ENCODE measurements at regions not wholly inside any gene's neighbourhood (a gene's known extent, or its start where the extent isn't known, plus 50 kb on each side); places are given as distances from the start of the nearest gene placed in this dataset.
"Not testable (repeated sequence)": the region's sequence is repeated elsewhere in the genome, so short reads cannot be mapped to it uniquely, and the experiment has no call there.

DNA sequence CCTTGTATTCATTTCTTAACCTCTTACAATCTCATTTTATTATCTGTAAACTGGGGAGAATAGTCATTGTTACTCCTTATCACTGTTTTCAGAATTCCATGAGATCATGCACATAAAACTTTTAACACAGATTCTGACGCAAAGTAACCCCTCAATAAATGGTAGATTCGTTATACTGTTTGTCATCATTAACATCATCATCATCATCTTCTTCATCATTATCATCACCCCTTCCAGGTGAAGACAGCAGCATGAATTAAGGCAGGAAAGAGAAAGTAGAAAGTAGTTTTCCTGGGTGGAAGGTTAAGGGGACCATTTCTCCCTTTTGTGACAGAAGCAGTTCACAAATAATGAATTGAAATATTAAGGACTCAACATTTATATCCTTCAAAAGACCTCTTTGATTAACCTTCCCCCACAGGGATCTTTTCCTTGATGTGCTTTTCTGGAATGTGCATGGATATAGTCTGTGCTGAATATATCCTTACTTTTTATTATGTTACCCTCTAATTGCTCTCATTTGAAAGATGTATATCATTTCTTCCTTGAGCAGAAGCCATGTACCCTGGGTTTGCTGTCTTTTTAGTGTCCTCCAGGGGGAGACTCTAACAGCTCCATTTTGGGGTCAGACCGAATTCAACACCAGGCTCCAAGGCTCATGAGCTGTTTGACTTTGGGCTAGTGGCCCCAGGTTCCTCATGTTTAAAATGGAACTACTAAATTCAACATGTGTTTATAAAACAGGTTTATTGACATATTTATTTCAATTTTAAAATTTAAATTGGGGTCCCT lies 1029.9 kb upstream of the WWC1 start:
- DNase-seq (ENCODE audit: low read depth in 2 of 2), result no peak

DNA sequence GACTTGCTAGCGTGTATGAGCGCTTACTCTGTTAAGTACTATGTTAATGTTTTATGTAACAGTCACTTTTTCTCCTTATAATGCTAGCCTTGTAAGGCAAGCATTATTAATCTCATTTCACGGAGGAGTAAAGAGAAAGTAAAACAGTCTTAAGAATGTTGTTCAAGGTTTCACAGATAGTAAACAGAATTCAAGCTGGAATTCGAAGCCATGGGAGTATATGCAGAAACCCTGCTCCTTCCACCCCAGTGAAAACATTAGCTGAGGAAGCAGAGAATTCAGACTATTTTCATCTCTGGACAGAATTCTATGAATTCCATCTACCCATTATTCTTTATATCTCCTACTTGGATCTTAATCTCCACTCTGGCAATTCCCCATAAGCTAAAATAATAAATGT lies 1028.3 kb upstream of the WWC1 start:
- no peak for DNase-seq (ENCODE audit: low read depth in 2 of 2)

DNA sequence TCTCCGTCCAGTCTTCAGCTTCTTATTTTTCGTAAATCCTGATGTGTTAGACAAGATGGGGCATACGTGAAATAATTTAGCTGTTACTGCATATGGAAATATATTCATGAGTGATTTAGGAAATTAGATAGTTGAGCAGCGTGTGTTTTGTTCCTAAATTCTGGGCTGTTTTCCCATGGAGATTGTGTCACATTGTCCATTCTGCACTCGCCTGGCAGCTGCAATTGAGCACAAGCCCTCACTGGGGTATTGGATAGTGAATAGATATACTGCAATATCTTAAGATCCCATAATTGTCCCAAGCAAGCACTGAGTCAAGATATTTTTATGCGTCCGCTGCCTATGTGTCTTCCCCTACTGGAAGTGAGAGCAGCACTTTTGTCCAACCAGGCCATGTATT lies 1027.1 kb upstream of the WWC1 start:
- no peak for DNase-seq (ENCODE audit: low read depth in 2 of 2)

DNA sequence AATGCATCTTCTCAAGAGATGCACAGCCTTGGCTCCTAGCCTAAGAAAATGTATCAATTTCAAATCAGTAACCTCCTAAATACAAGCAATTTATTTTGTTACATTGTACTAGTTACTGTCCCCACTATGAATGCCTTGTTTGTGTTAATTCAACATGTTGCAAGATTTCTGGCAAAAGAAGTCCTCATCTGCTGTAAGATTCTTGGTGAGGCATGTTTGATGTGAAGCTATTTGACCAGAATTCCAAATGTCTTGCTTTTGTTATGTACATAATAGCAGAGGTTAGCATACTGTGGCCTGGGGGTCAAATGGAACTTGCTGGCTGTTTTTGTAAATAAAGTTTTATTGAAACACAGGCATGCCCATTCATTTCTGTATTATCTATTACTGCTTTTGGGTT lies 1023.1 kb upstream of the WWC1 start:
- DNase-seq (ENCODE audit: low read depth in 2 of 2), result no peak

DNA sequence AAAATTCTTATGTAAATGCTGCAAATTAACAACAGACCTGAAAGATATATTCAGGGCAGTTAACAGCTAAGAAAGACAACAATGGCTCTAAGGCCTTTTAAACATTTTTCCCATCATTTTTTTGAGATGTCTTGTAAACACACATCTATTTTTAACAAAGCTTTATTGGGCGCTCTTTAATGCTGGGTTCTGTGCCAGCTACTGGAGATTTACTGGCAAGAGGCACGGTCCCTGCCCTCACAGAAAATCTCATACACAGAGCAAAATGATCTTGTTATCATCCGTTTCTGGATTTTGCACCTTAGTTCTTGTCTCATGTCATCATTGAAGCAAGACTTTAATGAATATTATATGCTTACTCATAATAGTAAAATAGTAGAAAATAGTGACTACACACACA lies 1022.3 kb upstream of the WWC1 start:
- no peak for DNase-seq (ENCODE audit: low read depth in 2 of 2)

DNA sequence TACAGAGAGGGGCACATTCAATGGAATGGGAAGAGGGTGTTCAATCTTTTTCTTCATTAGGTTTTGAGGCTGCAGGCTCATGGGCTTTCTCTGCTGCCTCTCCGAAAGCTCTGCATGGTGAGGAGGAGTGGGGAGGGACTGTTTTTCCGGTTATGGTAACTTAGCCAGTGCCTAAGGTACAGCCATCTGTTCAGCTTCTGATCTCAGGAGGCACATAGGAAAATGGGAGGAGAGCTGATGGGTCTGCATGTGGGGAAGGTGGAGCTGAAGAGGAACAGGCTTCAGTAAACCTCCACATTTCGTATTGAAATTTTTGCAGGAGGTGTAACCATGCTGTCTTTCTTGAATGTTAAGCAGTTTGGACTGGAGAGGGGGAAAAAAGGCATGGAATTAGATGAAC lies 1020.4 kb upstream of the WWC1 start:
- DNase-seq (ENCODE audit: low read depth in 2 of 2), result no peak

DNA sequence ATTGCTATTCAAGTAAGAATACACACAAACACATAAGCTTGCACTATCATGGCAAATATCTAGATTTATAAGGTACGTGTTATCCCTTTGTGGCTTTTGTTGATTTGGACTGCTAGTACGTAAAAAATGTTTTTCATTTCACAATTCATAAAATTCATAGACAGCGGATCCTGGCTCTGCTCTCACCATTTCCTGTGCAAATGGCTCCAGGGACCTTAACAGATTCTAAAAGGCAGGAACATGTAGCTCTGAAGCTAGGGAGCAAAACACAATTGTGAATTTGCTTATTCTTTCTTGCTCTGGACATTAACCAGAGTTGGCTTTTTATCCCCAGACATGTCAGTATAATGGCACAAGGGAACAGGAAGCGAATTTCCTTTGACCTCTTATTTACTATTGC lies 1019.9 kb upstream of the WWC1 start:
- DNase-seq (ENCODE audit: low read depth in 2 of 2), result no peak

DNA sequence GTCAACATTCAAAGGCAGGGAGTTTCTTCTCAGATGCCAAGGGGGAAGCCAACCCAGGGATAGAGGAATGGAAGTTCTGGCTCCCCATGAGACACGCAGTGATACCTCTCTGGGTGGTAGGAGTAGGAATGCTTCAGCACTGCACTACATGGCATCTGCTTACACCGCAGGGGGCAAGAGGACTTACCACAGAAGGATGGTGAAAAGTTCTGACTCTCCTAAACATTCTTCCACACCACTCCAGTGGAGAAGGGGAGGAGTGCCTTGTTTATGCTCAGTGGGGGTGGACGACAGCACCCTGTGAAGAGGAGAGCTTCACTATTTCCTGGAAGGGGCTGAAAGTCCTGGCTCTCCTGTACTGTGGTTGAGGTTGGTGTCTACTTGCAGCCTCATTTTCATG lies 1011.3 kb upstream of the WWC1 start:
- no peak for DNase-seq (ENCODE audit: low read depth in 2 of 2)

DNA sequence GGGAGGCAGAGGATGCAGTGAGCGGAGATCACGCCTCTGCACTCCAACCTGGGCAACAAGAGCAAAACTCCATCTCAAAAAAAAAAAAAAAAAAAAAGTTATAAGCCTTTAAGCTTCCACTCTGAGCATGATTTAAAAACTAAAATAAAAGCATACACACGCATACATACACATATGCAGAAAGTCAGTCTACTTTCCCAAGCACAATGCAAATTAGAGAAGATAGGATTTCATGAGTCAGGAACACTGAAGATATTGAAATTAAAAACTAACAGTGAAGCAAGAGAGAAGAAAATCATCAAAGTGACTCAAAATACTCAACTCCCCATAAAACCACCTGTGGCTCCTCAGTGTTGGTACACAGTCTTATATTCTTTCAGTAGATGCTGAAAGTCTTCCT lies 1009.5 kb upstream of the WWC1 start:
- no peak for DNase-seq (ENCODE audit: low read depth in 2 of 2)

DNA sequence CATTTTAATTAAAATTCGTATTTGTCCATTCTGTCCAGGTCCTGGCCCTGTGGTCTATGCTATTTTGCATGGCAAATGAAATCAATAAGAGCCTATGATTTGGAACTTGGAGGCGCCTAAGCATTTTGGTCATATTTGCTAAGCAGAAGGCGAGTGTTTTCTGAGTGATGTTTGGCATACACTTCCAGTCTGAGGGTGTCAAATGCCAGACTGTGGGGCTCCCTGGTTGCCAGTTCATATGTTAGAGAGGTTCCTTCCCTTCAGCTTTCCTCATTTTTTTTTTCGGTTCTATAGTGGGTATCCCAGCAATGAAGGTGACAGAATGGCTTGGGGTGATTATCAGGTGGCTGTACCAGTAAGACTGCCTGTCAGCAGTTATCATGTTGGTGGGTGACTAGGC lies 1007.8 kb upstream of the WWC1 start:
- DNase-seq (ENCODE audit: low read depth in 2 of 2), result no peak

DNA sequence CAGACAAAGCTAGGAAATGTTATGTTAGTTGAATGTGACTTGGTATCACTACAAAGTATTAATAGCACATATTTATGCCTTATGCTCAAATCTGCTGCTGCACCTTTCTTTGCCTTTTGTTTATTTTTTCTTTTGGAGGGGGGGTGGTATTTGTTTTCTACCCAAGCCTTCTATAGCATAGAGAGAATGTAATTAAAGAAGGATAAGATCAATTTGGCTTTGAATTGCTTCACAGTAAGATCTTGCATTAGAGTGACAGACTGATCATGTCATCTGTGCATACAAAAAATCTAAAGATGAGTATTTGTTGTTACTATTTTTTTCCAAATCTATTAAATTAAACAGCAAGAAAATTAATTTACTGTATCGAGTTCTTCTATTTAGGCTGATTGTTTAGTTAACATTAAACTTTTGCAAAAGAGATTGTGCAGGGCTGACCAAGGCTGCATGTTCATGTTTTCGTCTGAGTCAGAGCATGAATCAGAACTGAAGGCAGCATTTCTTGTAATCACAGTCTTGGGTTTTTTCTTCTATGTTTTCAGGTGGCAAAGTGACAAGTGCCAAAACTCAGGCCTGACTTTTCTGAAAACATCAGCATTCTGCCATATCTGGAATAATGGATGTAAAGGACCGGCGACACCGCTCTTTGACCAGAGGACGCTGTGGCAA lies 1007.1 kb upstream of the WWC1 start:
- DNase-seq (ENCODE audit: low read depth in 2 of 2), result no peak

DNA sequence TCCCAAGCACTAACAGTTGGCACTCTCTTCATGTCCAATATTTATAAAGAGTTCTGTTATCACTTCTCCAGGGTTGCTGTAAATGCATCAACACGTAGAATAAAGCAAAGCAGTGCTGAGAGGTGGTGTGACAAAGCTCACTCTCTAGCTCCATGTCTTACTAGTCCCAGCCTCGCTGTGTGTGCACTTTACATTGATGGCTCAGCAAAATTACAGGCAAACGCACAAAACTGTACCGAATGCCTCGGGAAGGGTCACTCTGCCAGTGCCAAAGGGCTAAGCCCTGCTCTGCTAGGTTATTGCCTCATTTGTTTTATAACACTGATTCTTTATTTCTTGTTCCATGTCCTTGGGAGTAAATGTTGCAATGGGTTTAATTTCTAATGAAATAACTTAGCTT lies 1005.9 kb upstream of the WWC1 start:
- DNase-seq (ENCODE audit: low read depth in 2 of 2), result no peak

DNA sequence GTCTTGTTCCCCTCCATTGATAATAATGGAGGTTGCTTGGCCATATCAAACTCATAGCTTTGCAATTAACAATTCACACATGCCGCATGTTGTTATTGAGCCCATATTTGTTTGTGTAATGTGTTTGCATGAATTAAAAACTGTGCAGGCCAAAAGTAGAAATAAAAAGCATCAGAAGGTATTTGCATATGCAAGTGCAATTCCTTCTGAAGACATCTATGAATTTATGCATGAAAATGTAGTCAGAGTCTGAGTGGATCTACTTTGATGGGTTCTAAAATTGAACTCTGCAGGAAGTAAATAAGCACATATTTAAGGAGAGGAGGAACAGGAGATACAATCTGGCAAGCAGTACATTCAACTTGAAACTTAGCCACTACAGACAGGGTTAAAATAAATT lies 1004.6 kb upstream of the WWC1 start:
- no peak for DNase-seq (ENCODE audit: low read depth in 2 of 2)

DNA sequence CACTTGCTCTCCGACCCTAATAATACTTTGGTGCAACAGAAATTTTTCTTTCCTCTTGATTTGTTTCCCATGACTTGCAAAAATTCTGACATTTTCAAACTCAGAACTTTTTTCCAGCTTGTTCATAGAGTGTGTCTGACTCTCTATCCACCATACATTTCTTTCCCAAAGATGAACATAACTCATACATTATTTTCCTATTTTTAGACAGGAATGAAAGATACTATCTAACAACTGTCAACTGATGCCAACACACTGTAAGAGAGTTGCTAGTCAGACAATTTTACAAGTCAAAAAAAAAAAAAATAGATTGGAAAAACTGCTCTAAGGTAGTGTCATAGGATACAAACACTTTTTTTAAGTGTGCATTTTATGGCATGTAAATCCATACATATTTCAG lies 1001.0 kb upstream of the WWC1 start:
- DNase-seq (ENCODE audit: low read depth in 2 of 2), result no peak

DNA sequence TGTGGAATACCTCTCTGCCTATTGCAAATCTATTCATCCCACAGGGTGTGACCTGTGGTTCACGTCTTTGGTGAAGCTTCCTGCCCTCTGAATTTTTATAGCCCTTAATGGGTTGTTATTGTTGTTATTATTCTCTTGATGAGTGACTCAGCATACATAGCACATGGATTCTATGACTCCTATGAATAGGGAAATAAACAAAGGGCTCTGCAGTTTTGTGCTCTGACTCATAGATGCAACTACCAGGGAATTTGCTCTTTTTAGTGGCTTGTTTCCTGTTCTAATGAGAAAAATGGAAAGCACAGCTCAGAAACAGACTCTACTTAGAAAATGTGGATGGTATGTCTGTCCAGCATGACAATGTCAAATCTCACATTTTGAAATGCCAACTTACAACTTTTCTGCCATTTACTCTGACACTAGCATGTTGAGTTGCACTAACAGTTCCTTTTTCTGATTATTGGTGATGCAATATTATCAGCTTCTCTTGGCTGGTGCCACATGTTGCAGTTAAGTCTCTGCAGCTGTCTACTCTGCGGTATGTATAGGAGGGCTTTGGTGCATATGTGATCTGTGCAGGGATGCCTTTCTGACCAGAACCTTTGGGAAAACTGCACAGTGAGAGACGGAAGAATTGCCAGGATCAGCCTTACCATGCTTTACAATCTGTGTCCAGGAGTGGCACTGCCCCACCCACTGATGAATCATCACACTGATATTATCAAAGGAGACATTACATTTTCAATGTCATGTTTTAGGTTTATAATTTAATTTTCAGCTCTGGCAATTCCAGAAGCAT lies 996.4 kb upstream of the WWC1 start:
- DNase-seq (ENCODE audit: low read depth in 2 of 2), result no peak

DNA sequence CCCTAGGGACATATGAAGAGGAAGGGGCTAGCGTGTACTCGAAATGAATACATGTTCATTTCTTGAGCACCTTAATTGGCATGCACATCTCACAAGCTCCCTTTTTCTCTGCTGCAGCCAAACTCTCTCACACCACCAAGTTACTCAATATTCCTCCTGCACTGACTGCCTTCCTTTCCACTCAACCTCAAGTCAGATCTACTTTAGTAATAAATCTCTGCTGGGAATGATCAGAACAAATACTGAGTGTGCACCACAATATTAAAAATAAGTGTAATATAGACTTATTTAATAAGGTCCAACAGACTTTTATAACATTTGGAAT lies 995.8 kb upstream of the WWC1 start:
- no peak for DNase-seq (ENCODE audit: low read depth in 2 of 2)

DNA sequence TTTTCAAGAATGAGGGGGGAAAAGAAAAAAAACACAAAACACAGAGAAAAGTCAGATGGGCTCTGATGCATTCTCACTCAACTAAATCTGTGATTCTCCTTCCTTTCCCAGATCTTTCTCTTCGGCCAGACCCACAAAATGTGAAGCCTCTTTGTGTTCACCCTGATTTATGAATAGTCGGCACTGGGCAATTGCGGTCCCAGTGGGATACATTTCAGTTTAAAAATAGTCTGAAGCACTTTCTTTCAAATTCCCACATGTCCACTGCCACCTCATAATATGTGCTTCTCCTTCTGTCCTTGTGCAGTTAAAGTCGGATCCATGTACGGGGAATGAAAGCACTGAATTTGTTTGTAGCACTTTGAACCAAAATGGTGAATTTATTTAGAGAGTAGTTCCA lies 995.4 kb upstream of the WWC1 start:
- no peak for DNase-seq (ENCODE audit: low read depth in 2 of 2)

DNA sequence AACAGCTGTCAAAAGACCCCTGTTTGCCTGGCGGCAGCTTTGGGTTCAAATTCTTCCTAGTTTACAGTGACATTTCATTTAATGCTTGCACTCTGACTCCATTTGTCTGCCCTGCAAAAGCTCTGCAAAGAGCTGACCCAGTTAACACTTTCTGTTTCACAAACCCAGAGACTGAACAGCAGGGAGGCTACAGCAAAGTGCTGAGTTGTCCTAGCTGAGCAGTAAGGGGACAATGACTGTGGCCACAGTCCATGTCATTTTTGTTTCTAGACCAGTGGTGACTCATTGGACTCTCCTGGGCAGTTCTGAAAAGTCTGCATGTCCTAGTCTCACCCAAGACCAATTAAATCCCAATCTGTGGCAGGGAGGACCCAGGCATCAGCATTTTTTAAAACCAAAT lies 994.8 kb upstream of the WWC1 start:
- DNase-seq (ENCODE audit: low read depth in 2 of 2), result no peak

DNA sequence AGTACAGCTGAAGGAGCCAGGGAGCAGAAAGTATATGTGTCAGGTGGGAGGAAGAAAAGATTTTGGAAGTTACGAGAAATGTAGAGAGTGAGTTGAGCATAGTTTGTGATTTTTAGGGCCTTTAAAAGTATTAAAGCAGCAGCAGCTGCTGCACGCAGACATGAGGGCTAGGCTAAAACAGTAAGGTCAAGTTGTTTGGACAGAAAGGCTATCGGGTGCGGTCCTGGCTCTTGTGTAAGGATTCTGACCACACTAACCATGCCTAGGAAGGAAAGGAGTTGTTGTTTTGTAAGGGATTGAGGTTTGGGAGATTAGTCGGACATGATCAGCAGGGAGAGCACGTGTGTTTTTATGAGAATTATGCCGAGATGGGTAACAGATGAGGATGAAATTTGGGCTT lies 991.6 kb upstream of the WWC1 start:
- not testable (repeated sequence) for DNase-seq (ENCODE audit: low read depth in 2 of 2)

DNA sequence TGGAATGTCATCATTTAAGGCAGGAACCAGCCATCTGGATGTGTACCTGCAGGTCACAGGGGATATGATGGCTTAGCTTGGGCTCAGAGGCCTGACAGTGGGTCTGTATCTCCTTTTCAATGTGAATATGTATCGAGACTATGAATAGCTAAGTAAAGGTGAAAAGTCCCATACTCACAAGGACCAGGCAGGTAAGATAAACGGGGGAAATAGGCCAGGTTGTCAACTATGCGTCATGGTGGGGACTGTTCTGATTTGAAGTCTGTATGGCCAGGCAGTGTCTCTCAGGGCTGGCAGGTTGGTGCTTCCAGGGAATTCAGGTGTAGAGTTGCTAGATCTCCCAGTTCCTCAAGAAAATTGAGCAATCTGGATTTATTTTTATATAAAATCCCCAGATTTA lies 987.9 kb upstream of the WWC1 start:
- no peak for DNase-seq (ENCODE audit: low read depth in 2 of 2)

DNA sequence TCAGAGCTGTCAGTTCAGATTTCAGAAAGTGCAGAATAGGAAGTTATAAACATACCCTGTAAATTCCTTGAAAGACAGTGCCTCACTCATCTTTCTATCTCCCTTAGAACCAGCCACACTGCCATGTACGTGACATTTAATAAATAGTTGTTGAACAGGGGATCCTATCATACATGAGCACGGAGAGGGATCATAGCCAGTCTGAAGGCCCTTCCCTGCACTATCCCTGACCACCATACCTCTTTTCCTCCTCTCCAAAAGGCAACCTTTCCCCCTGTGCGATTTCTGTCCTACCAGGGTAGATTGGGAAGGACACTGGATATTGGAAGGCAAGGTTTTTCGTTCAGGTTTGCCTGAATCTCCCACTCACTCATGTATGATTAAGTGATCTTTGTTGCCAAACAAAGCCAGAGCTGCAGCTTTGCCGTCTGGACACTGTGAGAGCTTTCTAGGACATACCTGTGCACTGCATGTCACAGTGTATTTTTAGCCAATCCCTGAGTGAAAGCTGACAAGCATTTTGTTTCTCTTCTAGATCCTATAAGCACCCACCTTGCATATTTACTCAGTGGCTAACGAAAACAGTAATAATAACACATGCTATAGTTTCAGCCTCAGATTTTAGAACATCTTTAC lies 986.5 kb upstream of the WWC1 start:
- DNase-seq (ENCODE audit: low read depth in 2 of 2), result no peak

DNA sequence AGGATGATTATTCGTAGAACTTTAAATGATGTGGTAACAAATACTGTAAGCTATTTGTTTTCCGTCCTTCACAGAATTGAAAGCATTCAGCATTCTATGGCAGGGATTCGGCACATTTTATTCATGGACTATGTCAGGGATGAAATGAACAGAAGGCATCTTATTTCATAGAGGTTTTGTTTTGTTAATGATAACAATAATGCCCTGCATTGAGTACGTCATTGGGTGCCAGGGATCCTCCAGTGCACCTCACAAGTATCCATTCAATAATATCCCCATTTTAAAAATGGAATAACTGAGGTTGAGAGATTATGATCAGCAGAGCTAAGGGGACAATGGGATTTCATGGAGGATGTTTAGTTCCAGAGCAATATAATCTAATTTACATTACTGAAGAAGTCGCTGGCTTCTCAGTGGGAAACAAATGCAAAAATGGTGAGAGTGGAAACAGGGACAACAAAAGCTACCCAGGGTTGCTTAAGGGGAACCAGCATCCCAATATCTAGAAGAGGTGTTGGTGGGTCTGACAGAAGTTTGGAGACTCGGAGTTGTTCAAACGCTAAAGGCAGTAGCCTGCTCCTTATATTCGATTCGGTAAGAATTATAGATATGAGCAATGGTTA lies 985.7 kb upstream of the WWC1 start:
- no peak for DNase-seq (ENCODE audit: low read depth in 2 of 2)

Data from stimulated activated CD4-positive, alpha-beta T cell treated with anti-CD3 and anti-CD28 coated beads, Interleukin-1b, Interleukin-23, amount 100 ng/mL, for 4 hours (primary cell).